HCT116 (cell line): ENCODE measurements at regions not wholly inside any gene's neighbourhood (a gene's known extent, or its start where the extent isn't known, plus 50 kb on each side); places are given as distances from the start of the nearest gene placed in this dataset.
A peak's percentile ranks its signal among the peaks of the same experiment; 100 is the strongest.

Experiments used
- ATAC-seq: fragments of 200-7000 bp; cut with Tn5 transposase; 2 replicates; pipeline ENCODE4 v1.9.1; 2020; ENCODE audit warnings: mild to moderate bottlenecking, moderate library complexity
- BruUV-seq: library from RNA; stranded (reverse); fragments of 400-500 nt; replicated peaks from 2 replicates; lab custom pipeline; 2021; lab: Mats Ljungman, UMichigan
- CTCF ChIA-PET: fragments of 300-600 bp; sonication (Branson Sonifier 250); formaldehyde crosslinking; loops from one replicate; lab custom pipeline; 2021; ENCODE audit warnings: antibody characterized with exemption; lab: Charles Lee
- POLR2A ChIA-PET: fragments of 300-600, 350-600 bp; sonication (Branson Sonifier 250); formaldehyde crosslinking; loops from one replicate; lab custom pipeline; 2021; ENCODE audit warnings: antibody characterized with exemption; lab: Charles Lee
- RAD21 ChIA-PET, 2 experiments: fragments of 300-600 bp; sonication (Branson Sonifier 250); formaldehyde crosslinking; loops; one replicate each; lab custom pipeline; 2023; ENCODE audit warnings: low total read pairs in 2 of 2; ENCODE audit not compliant: uncharacterized antibody in 2 of 2, unreplicated experiment in 2 of 2, low non-redundant PET in 1 of 2; lab: Charles Lee
- DNase-seq: peaks from one replicate; pipeline ENCODE4 v3.0.0-alpha.2; 2010; ENCODE audit warnings: low read depth, low spot score
- H2AFZ ChIP-seq: fragments of 200-600 bp; shearing (Covaris generic), sonication (generic); 2 replicates; pipeline ENCODE4 v1.6.1; 2017; ENCODE audit warnings: low read depth, mixed run types, mixed read lengths, antibody characterized with exemption, low read length; ENCODE audit not compliant: poor library complexity, severe bottlenecking
- H3K27ac ChIP-seq: 2 replicates; pipeline ENCODE4 v1.5.1; 2012; ENCODE audit warnings: low read depth, low read length
- H3K27me3 ChIP-seq: fragments of 200-600 bp; sonication (generic); 2 replicates; pipeline ENCODE4 v1.6.1; 2016; ENCODE audit warnings: mixed run types, low read length, mixed read lengths; ENCODE audit not compliant: insufficient read depth
- H3K36me3 ChIP-seq, 2 experiments: fragments of 200-500 bp in 1 of 2; fragments of 200-600 bp in 1 of 2; sonication (Bioruptor generic) in 1 of 2; sonication (generic) in 1 of 2; 2 replicates each; pipeline versions ENCODE4 v1.5.1 to v1.6.1; 2014 to 2016; ENCODE audit warnings: low read length in 2 of 2, inconsistent platforms in 1 of 2, mixed read lengths in 1 of 2, mixed run types in 1 of 2; ENCODE audit not compliant: insufficient read depth in 2 of 2, control insufficient read depth in 1 of 2
- H3K4me1 ChIP-seq, 2 experiments: fragments of 200-600 bp in 1 of 2; sonication (generic) in 1 of 2; 2 replicates each; pipeline versions ENCODE4 v1.5.1 to v1.6.1; 2012 to 2017; ENCODE audit warnings: low read length in 2 of 2, inconsistent platforms in 1 of 2, mild to moderate bottlenecking in 1 of 2, mixed read lengths in 1 of 2, mixed run types in 1 of 2, moderate library complexity in 1 of 2; ENCODE audit not compliant: insufficient read depth in 2 of 2, control insufficient read depth in 1 of 2
- H3K4me2 ChIP-seq: fragments of 200-600 bp; sonication (generic); 2 replicates; pipeline ENCODE4 v1.6.1; 2017; ENCODE audit warnings: mixed run types, low read length, mixed read lengths
- H3K4me3 ChIP-seq, 2 experiments: fragments of 200-600 bp in 1 of 2; sonication (generic) in 1 of 2; replicated peaks in 1 of 2; 2 replicates each; pipeline ENCODE4 v1.5.1; 2011 to 2016; ENCODE audit warnings: low read length in 2 of 2, control low read depth in 1 of 2, low read depth in 1 of 2, mild to moderate bottlenecking in 1 of 2, mixed read lengths in 1 of 2, mixed run types in 1 of 2
- H3K79me2 ChIP-seq: fragments of 200-600 bp; sonication (generic); 2 replicates; pipeline ENCODE4 v1.6.1; 2017; ENCODE audit warnings: mild to moderate bottlenecking, mixed run types, low read length, moderate library complexity, mixed read lengths; ENCODE audit not compliant: insufficient read depth
- H3K9ac ChIP-seq: fragments of 200-600 bp; sonication (generic); 2 replicates; pipeline ENCODE4 v1.6.1; 2016; ENCODE audit warnings: low read length, mixed read lengths
- H3K9me2 ChIP-seq: fragments of 200-600 bp; sonication (generic), shearing (Covaris generic); 2 replicates; pipeline ENCODE4 v1.6.1; 2017; ENCODE audit warnings: mixed run types, mild to moderate bottlenecking, moderate library complexity; ENCODE audit not compliant: insufficient read depth
- H3K9me3 ChIP-seq, 2 experiments: fragments of 200-500 bp in 1 of 2; fragments of 200-600 bp in 1 of 2; sonication (Bioruptor generic) in 1 of 2; sonication (generic) in 1 of 2; 2 replicates each; pipeline ENCODE4 v1.6.1; 2014 to 2017; ENCODE audit warnings: low read length in 2 of 2, mixed read lengths in 2 of 2, inconsistent platforms in 1 of 2, low read depth in 1 of 2, mild to moderate bottlenecking in 1 of 2, mixed run types in 1 of 2, moderate library complexity in 1 of 2; ENCODE audit not compliant: control insufficient read depth in 1 of 2, insufficient read depth in 1 of 2
- H4K20me1 ChIP-seq: fragments of 200-600 bp; sonication (generic), shearing (Covaris generic); 2 replicates; pipeline ENCODE4 v1.6.1; 2017; ENCODE audit warnings: mixed run types, mild to moderate bottlenecking, moderate library complexity; ENCODE audit not compliant: insufficient read depth
- EGR1 ChIP-seq: IDR thresholded peaks from 2 replicates; pipeline ENCODE4 v1.6.1; 2012; ENCODE audit warnings: low read depth
- ELF1 ChIP-seq: IDR thresholded peaks from 2 replicates; pipeline ENCODE4 v1.6.1; 2012; ENCODE audit warnings: low read depth, borderline replicate concordance
- EZH2phosphoT487 ChIP-seq: fragments of 200-600 bp; IDR thresholded peaks from 2 replicates; pipeline ENCODE4 v1.6.1; 2018; ENCODE audit warnings: antibody characterized with exemption, borderline replicate concordance
- FOSL1 ChIP-seq: IDR thresholded peaks from 2 replicates; pipeline ENCODE4 v1.6.1; 2012; ENCODE audit warnings: low read depth
- POLR2A ChIP-seq: IDR thresholded peaks from 2 replicates; pipeline ENCODE4 v1.7.0; 2011; ENCODE audit warnings: borderline replicate concordance; ENCODE audit not compliant: insufficient read depth, insufficient read length; ENCODE audit errors: extremely low read depth
- POLR2AphosphoS5 ChIP-seq: IDR thresholded peaks from 2 replicates; pipeline ENCODE4 v1.6.1; 2011; ENCODE audit warnings: mild to moderate bottlenecking, low read depth, low read length, moderate library complexity
- RAD21 ChIP-seq: IDR thresholded peaks from 2 replicates; pipeline ENCODE4 v1.6.1; 2012; ENCODE audit warnings: low read depth, mild to moderate bottlenecking
- SIN3A ChIP-seq: IDR thresholded peaks from 2 replicates; pipeline ENCODE4 v1.6.1; 2012; ENCODE audit warnings: low read depth
- SRF ChIP-seq: IDR thresholded peaks from 2 replicates; pipeline ENCODE4 v1.6.1; 2012; ENCODE audit warnings: low read depth
- TCF7L2 ChIP-seq: IDR thresholded peaks from 2 replicates; pipeline ENCODE4 v1.7.0; 2011; ENCODE audit warnings: borderline replicate concordance, inconsistent platforms; ENCODE audit not compliant: insufficient read depth, insufficient read length; ENCODE audit errors: extremely low read depth
- YY1 ChIP-seq: IDR thresholded peaks from 2 replicates; pipeline ENCODE4 v1.6.1; 2011; ENCODE audit warnings: low read length, low read depth, moderate library complexity, mild to moderate bottlenecking; ENCODE audit not compliant: insufficient replicate concordance; ENCODE audit errors: extremely low read depth
- ZFX ChIP-seq: fragments of 450-650 bp; IDR thresholded peaks from 2 replicates; pipeline ENCODE4 v1.6.1; 2017
- ZNF274 ChIP-seq: fragments of 200-500 bp; sonication (Bioruptor generic); IDR thresholded peaks from 2 replicates; pipeline ENCODE4 v1.6.1; 2014; ENCODE audit warnings: mild to moderate bottlenecking, low read depth, low read length, inconsistent platforms
- intact Hi-C: fragments of 100-400 bp; cut with micrococcal nuclease; formaldehyde crosslinking; loops from 2 replicates; pipeline ENCODE4 v1.10.0; 2022
- TF ChIP-seq, protein P1 (sequence below): IDR thresholded peaks from 2 replicates; pipeline ENCODE4 v1.6.1; 2011; ENCODE audit warnings: mild to moderate bottlenecking, low read length, moderate library complexity; ENCODE audit not compliant: insufficient replicate concordance; ENCODE audit errors: extremely low read depth
- TF ChIP-seq, protein P2 (sequence below): IDR thresholded peaks from 2 replicates; pipeline ENCODE4 v1.6.1; 2012
- TF ChIP-seq, protein P3 (sequence below), 3 experiments: fragments of 200-600 bp in 1 of 3; sonication (generic) in 1 of 3; IDR thresholded peaks in 2 of 3; conservative IDR thresholded peaks in 1 of 3; 2 replicates each; pipeline ENCODE4 v1.5.1; 2012 to 2017; ENCODE audit warnings: low read depth in 2 of 3, low read length in 2 of 3, antibody characterized with exemption in 1 of 3, borderline replicate concordance in 1 of 3, control low read depth in 1 of 3, mild to moderate bottlenecking in 1 of 3, mixed read lengths in 1 of 3, mixed run types in 1 of 3, moderate library complexity in 1 of 3; ENCODE audit not compliant: insufficient read depth in 1 of 3
- TF ChIP-seq, protein P4 (sequence below): IDR thresholded peaks from 2 replicates; pipeline ENCODE4 v1.6.1; 2012; ENCODE audit warnings: low read depth
- TF ChIP-seq, protein P5 (sequence below): IDR thresholded peaks from 2 replicates; pipeline ENCODE4 v1.6.1; 2012

DNA sequence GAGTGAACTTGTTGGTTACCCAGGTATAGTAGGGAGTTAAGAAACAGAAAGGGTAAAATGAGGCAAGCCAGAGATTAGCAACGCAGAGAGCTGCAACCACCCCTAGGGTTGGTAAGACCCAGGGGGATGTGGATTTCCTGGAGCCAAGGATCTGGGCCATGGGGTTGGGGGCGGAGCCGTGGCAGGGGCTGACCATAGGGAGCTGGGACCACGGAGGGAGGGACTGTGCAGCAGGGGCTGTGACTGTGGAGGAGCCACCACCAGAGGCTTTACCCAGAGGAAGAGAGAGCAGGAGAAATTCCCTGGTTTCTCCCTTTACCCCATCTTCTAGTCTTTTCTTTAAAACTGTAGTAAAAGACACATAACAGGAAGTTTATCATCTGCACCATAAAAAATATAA lies 58.6 kb upstream of the BAIAP2L1 start:
- ChIA-PET POLR2A (no interaction called here), RAD21 (no interaction called here), CTCF (no interaction called here)
- no TSS peak for BruUV-seq
- no peak for TF ChIP-seq EGR1
- TF ChIP-seq POLR2AphosphoS5: no peak
- TF ChIP-seq RAD21: no peak
- TF ChIP-seq, protein P1, sequence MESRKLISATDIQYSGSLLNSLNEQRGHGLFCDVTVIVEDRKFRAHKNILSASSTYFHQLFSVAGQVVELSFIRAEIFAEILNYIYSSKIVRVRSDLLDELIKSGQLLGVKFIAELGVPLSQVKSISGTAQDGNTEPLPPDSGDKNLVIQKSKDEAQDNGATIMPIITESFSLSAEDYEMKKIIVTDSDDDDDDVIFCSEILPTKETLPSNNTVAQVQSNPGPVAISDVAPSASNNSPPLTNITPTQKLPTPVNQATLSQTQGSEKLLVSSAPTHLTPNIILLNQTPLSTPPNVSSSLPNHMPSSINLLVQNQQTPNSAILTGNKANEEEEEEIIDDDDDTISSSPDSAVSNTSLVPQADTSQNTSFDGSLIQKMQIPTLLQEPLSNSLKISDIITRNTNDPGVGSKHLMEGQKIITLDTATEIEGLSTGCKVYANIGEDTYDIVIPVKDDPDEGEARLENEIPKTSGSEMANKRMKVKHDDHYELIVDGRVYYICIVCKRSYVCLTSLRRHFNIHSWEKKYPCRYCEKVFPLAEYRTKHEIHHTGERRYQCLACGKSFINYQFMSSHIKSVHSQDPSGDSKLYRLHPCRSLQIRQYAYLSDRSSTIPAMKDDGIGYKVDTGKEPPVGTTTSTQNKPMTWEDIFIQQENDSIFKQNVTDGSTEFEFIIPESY: no peak
- TF ChIP-seq POLR2A: no peak
- TF ChIP-seq, protein P2, sequence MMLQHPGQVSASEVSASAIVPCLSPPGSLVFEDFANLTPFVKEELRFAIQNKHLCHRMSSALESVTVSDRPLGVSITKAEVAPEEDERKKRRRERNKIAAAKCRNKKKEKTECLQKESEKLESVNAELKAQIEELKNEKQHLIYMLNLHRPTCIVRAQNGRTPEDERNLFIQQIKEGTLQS: no peak
- TF ChIP-seq ELF1: no peak
- no peak for TF ChIP-seq ZNF274
- TF ChIP-seq, protein P3, sequence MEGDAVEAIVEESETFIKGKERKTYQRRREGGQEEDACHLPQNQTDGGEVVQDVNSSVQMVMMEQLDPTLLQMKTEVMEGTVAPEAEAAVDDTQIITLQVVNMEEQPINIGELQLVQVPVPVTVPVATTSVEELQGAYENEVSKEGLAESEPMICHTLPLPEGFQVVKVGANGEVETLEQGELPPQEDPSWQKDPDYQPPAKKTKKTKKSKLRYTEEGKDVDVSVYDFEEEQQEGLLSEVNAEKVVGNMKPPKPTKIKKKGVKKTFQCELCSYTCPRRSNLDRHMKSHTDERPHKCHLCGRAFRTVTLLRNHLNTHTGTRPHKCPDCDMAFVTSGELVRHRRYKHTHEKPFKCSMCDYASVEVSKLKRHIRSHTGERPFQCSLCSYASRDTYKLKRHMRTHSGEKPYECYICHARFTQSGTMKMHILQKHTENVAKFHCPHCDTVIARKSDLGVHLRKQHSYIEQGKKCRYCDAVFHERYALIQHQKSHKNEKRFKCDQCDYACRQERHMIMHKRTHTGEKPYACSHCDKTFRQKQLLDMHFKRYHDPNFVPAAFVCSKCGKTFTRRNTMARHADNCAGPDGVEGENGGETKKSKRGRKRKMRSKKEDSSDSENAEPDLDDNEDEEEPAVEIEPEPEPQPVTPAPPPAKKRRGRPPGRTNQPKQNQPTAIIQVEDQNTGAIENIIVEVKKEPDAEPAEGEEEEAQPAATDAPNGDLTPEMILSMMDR (IDR thresholded peaks at IDR 0.05 in 2 of 3, conservative IDR thresholded peaks at IDR 0.05 in 1 of 3; ENCODE audit: borderline replicate concordance in 1 of 3, insufficient read depth in 1 of 3, low read depth in 2 of 3, low read length in 2 of 3): no peak
- TF ChIP-seq TCF7L2: no peak
- TF ChIP-seq EZH2phosphoT487: no peak
- TF ChIP-seq, protein P4, sequence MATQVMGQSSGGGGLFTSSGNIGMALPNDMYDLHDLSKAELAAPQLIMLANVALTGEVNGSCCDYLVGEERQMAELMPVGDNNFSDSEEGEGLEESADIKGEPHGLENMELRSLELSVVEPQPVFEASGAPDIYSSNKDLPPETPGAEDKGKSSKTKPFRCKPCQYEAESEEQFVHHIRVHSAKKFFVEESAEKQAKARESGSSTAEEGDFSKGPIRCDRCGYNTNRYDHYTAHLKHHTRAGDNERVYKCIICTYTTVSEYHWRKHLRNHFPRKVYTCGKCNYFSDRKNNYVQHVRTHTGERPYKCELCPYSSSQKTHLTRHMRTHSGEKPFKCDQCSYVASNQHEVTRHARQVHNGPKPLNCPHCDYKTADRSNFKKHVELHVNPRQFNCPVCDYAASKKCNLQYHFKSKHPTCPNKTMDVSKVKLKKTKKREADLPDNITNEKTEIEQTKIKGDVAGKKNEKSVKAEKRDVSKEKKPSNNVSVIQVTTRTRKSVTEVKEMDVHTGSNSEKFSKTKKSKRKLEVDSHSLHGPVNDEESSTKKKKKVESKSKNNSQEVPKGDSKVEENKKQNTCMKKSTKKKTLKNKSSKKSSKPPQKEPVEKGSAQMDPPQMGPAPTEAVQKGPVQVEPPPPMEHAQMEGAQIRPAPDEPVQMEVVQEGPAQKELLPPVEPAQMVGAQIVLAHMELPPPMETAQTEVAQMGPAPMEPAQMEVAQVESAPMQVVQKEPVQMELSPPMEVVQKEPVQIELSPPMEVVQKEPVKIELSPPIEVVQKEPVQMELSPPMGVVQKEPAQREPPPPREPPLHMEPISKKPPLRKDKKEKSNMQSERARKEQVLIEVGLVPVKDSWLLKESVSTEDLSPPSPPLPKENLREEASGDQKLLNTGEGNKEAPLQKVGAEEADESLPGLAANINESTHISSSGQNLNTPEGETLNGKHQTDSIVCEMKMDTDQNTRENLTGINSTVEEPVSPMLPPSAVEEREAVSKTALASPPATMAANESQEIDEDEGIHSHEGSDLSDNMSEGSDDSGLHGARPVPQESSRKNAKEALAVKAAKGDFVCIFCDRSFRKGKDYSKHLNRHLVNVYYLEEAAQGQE: no peak
- TF ChIP-seq FOSL1: no peak
- TF ChIP-seq SRF: no peak
- TF ChIP-seq ZFX: no peak
- TF ChIP-seq, protein P5, sequence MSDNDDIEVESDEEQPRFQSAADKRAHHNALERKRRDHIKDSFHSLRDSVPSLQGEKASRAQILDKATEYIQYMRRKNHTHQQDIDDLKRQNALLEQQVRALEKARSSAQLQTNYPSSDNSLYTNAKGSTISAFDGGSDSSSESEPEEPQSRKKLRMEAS: no peak
- TF ChIP-seq YY1: no peak
- TF ChIP-seq SIN3A: no peak
- ATAC-seq: peak; percentile 75
- H3K4me1 ChIP-seq: no peaks in the 10 kb centered on the region
- no peak for DNase-seq
- no peak overlapping the region for H3K9ac ChIP-seq
- intact Hi-C loops: no loop called here
- H3K4me2 ChIP-seq: no peak overlapping the region
- H3K4me3 ChIP-seq: no peak overlapping the region
- no peaks in the 10 kb centered on the region for H3K79me2 ChIP-seq
- H3K27ac ChIP-seq: no peak overlapping the region
- no peaks in the 10 kb centered on the region for H3K36me3 ChIP-seq
- H2AFZ ChIP-seq: no peak overlapping the region
- H4K20me1 ChIP-seq: no peaks in the 10 kb centered on the region
- no peaks in the 10 kb centered on the region for H3K27me3 ChIP-seq
- H3K9me2 ChIP-seq: no peaks in the 10 kb centered on the region
- no peaks in the 10 kb centered on the region for H3K9me3 ChIP-seq
